ENCODE measurements at regions not wholly inside any gene's neighbourhood (a gene's known extent, or its start where the extent isn't known, plus 50 kb on each side); places are given as distances from the start of the nearest gene placed in this dataset.

DNA sequence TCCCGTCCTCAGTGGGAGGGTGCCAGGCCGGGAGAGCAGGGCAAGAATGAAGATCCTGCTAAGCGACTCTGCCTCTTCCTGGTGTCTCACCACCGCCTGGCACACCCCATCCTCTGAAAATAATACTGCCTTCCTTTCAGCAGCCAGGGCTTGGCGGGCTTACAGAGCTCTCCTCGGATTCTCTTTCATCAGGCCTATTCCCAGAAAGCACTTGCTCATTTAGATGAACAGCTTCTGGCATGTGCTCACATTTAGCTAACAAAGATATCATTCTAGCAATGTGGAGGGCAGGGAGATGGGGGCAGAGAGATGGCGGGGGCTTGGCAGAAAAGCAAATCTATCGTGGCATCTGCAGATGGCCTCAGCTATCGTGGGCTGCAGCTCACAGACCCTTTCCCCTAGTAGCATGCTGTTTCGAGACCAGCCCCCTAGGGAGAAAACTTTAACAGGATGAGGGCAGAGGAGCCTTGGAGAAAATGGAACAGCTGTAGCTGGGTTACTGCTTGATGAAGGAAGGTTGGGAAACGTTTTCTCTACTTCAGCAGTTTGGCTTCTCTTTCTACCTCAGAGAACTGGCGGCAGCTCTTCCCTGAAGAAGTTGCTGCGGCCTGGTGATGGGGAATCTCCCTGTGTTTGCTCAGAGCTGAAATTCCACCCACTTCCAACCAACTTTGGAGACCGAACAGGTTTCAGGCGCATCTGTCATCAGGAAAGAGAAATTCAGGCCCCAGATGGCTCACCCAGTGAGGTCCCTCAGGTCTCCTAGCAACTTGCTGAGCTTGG is 102.1 kb downstream of the TMEM174 start:
- TF ChIP-seq, protein P1, sequence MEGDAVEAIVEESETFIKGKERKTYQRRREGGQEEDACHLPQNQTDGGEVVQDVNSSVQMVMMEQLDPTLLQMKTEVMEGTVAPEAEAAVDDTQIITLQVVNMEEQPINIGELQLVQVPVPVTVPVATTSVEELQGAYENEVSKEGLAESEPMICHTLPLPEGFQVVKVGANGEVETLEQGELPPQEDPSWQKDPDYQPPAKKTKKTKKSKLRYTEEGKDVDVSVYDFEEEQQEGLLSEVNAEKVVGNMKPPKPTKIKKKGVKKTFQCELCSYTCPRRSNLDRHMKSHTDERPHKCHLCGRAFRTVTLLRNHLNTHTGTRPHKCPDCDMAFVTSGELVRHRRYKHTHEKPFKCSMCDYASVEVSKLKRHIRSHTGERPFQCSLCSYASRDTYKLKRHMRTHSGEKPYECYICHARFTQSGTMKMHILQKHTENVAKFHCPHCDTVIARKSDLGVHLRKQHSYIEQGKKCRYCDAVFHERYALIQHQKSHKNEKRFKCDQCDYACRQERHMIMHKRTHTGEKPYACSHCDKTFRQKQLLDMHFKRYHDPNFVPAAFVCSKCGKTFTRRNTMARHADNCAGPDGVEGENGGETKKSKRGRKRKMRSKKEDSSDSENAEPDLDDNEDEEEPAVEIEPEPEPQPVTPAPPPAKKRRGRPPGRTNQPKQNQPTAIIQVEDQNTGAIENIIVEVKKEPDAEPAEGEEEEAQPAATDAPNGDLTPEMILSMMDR (IDR thresholded peaks at IDR 0.05): no peak
- no peak for DNase-seq (ENCODE audit: low spot score)
- ATAC-seq (ENCODE audit: low FRiP score): peak; percentile 70

DNA sequence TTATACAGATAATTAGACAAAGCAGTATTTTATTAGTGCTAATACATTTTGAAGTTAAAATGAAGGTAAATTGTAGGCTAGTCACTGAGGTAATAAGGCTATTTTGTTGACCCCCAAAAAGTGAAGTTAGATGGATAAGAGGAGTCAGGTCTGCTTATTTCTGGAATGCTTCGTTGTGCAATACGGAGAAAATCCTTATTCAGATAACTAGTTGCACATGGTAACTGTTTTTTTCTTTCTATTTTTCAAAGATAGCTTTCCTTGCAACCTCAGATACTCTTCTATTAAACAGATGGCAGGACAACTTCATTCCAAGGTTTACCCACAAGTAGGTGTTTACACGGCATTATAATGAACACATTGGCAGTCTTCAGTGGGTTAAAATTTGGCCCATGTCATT is 101.1 kb downstream of the TMEM174 start:
- no peak for DNase-seq (ENCODE audit: low spot score)
- no peak for ATAC-seq (ENCODE audit: low FRiP score)
- TF ChIP-seq, protein P1 (IDR thresholded peaks at IDR 0.05): no peak

DNA sequence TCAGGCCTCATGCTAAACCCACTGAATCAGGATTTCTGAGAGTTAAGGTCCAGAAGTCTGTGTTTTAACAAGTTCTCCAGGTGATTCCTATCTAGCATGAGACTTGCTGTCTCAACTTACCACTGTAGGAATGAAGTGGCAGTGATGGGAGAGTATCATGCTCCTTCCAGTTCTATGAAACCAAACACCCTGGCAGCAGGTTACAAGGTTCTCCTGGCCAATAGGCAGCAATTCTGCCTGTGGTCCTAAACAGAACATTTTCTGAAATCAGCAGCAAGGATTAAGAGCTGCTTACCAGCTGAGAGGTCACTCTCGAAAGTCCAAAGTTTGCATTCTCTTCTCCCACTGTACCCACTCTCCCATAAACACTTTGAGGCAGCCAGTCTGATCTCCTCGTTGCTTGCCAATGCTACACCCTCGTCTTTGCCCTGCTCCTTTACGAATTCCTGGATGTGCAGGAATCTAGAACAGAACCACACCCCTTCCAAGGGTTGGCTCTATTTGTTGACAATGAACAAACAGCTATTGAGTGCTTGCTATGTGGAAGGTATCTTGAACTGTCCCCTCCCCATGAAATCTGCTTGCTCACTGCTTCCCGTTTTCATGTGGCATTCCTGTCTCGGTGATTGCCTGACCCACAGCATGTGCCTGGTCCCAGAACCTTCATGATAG is 100.5 kb downstream of the TMEM174 start:
- no peak for ATAC-seq (ENCODE audit: low FRiP score)

DNA sequence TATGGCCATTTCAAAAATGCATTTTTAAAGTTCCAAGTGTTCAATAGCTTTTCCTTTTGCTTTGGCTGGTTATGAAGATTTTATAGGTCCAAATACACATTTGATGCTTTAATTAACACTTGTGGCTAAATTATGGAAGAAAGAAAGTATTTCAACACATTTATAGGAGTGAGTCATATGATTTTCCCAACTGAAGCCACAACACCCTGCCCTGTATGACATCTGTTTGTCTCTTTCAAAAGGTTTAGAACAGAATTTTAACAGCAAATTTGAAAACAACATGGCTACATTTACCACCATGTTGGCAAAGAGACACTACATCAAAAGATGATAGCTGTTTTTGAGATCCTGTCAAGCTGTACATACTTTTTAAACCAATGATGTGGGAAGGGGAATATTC is 99.4 kb downstream of the TMEM174 start:
- DNase-seq (ENCODE audit: low spot score) (no peak), ATAC-seq (ENCODE audit: low FRiP score) (no peak)
- TF ChIP-seq, protein P1 (IDR thresholded peaks at IDR 0.05): no peak

More for the DNA sequence above, 100.5 kb downstream of the TMEM174 start:
- TF ChIP-seq, protein P1 (IDR thresholded peaks at IDR 0.05): no peak
- no peak for DNase-seq (ENCODE audit: low spot score)

DNA sequence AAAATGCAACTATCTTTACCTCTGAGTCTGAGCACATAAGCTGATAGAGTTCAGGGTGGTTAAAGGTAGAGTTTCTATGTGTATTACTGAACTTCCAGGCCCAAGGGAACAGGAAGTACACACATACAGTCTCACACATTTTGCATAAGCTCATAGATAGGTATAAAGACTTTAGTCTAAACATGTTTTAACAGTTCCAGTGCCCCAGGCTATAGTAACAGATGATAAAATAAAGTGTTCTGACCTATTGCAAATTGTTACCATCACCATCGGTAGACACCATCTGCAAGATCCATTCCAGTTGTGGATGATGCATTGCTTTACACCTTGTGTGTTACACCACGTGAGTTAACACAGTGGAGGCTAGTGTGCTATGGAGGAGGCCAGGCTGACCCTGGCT is 95.8 kb downstream of the TMEM174 start:
- ATAC-seq (ENCODE audit: low FRiP score) (no peak), DNase-seq (ENCODE audit: low spot score) (no peak)
- TF ChIP-seq, protein P1 (IDR thresholded peaks at IDR 0.05): no peak

DNA sequence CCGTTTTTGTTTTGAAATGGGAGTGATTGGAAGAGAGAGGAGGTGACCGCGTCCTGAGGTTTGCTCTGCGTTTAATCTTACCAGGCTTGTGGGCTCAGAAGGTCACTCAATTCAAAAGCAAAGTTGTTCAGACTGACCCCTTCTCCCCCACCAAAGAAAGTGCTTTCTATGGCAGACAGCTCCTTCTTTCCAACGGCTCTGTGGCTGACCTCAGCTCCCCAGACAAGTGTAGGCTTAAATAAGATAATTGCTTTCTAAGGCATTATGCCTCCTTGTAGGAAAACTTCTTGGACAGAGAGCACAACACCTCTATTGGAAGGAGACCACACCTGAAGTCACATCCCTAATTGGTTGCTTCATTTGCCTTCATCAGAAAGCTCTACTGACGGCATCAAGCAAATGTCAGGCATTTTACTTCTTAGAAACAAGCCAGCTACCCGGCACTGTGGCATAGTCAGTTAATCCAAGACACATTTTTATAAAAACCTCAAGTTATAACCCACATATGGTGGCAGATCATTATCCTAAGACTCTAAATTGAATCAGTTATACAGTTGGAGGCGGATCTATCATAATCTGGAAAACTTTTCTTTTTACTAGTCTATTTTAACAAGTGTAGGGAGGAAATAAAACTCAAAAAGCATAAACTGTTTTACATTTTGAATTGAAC is 94.9 kb downstream of the TMEM174 start:
- no peak for ATAC-seq (ENCODE audit: low FRiP score)

More for the DNA sequence above, 94.9 kb downstream of the TMEM174 start:
- TF ChIP-seq, protein P1 (IDR thresholded peaks at IDR 0.05): no peak
- DNase-seq (ENCODE audit: low spot score): no peak

Data from omental fat pad (tissue), 3 donors.